ENCODE measurements at regions not wholly inside any gene's neighbourhood (a gene's known extent, or its start where the extent isn't known, plus 50 kb on each side); places are given as distances from the start of the nearest gene placed in this dataset.

DNA sequence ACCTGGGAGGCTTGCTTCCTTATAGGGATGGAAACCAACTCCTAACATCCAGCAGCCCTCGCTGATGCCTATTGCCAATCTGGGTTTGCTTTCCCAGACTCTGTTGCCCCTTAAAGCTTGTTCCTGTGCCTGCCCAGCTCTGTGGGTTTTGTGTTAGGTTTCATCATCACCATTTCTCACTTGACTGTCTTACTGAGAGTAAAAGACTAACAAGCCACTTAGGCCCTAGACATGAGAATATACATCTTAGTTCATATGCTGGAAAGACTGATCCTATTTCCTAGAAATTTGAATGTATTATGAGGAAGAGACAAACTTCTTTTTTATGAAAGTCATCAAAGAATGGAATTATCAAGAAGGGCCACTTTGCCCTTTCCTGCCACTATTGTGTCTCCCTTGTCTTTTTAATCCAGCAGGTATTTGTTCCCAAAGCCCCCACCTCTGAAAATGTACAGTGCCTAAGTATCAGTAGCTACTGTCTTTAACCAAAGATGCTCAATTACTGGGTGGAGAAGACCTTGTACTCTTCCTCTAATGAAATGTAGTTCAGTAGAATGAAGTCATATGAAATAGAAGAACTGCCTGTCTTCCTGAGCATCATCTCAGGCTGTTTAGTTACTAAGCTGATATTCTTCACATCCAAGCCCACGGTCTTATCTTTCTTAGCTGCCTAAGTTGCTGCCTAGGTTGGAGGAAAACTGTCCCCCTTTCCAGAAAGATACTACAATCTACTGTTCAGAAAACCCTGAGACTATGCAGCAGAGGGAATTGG is 59.8 kb upstream of the ZPLD1 start (continued):
- TF ChIP-seq, protein P1, sequence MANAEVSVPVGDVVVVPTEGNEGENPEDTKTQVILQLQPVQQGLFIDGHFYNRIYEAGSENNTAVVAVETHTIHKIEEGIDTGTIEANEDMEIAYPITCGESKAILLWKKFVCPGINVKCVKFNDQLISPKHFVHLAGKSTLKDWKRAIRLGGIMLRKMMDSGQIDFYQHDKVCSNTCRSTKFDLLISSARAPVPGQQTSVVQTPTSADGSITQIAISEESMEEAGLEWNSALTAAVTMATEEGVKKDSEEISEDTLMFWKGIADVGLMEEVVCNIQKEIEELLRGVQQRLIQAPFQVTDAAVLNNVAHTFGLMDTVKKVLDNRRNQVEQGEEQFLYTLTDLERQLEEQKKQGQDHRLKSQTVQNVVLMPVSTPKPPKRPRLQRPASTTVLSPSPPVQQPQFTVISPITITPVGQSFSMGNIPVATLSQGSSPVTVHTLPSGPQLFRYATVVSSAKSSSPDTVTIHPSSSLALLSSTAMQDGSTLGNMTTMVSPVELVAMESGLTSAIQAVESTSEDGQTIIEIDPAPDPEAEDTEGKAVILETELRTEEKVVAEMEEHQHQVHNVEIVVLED (CRISPR knock-in tag; IDR thresholded peaks at IDR 0.05; ENCODE audit: borderline replicate concordance): no peak
- TF ChIP-seq MED8 (CRISPR knock-in tag; IDR thresholded peaks at IDR 0.05; ENCODE audit: insufficient replicate concordance) (no peak), CBX1 (IDR thresholded peaks at IDR 0.05; ENCODE audit: low read depth) (no peak), ZNF30 (CRISPR knock-in tag; IDR thresholded peaks at IDR 0.05) (no peak), REL (CRISPR knock-in tag; conservative IDR thresholded peaks at IDR 0.05) (no peak), ZNF180 (CRISPR knock-in tag; IDR thresholded peaks at IDR 0.05; ENCODE audit: borderline replicate concordance, low read depth) (no peak)
- TF ChIP-seq, protein P2, sequence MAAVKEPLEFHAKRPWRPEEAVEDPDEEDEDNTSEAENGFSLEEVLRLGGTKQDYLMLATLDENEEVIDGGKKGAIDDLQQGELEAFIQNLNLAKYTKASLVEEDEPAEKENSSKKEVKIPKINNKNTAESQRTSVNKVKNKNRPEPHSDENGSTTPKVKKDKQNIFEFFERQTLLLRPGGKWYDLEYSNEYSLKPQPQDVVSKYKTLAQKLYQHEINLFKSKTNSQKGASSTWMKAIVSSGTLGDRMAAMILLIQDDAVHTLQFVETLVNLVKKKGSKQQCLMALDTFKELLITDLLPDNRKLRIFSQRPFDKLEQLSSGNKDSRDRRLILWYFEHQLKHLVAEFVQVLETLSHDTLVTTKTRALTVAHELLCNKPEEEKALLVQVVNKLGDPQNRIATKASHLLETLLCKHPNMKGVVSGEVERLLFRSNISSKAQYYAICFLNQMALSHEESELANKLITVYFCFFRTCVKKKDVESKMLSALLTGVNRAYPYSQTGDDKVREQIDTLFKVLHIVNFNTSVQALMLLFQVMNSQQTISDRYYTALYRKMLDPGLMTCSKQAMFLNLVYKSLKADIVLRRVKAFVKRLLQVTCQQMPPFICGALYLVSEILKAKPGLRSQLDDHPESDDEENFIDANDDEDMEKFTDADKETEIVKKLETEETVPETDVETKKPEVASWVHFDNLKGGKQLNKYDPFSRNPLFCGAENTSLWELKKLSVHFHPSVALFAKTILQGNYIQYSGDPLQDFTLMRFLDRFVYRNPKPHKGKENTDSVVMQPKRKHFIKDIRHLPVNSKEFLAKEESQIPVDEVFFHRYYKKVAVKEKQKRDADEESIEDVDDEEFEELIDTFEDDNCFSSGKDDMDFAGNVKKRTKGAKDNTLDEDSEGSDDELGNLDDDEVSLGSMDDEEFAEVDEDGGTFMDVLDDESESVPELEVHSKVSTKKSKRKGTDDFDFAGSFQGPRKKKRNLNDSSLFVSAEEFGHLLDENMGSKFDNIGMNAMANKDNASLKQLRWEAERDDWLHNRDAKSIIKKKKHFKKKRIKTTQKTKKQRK (IDR thresholded peaks at IDR 0.05; ENCODE audit: low read length): no peak

DNA sequence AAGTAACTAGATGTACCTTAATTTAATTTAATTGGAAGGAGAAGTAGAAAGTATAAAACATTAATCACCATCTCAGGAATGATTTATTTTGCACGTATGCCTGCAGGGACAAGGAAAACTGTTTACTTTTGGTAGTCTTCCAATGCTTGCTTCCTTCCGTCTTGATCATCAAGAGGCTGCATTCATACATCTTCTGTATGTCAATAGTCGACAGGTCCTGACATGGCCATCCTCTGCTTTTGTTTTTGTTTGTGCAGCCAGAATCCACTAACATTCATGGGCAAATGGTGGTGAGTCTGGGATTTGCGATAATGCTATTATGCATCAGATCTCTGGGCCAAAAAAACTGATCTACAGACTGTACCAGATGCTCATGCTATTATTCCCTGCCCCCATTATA is 56.6 kb upstream of the ZPLD1 start:
- no peaks in the 10 kb centered on the region for H3K79me2 ChIP-seq (ENCODE audit: insufficient read depth, low read length)
- H3K36me3 ChIP-seq (replicated peaks in 1 of 2; ENCODE audit: control insufficient read depth in 1 of 2, insufficient read depth in 2 of 2, low read length in 2 of 2): no peaks in the 10 kb centered on the region
- BruUV-seq (replicated peaks): no TSS peak
- no peaks in the 10 kb centered on the region for H3K4me1 ChIP-seq (ENCODE audit: insufficient read depth, low read length)
- H4K20me1 ChIP-seq (ENCODE audit: insufficient read depth, low read length): no peaks in the 10 kb centered on the region
- no peak overlapping the region for H3K27ac ChIP-seq (ENCODE audit: extremely low read length, insufficient read depth, low read length)
- no peaks in the 10 kb centered on the region for H3K27me3 ChIP-seq (ENCODE audit: control insufficient read depth in 1 of 2, insufficient read depth in 2 of 2, low read length in 2 of 2)
- in situ Hi-C loops (cut with HindIII; ENCODE audit: extremely low pct_ligation_motif_present, low pct_unique_long_range_greater_than_20kb): no loop called here
- no peaks in the 10 kb centered on the region for H3K9me3 ChIP-seq (ENCODE audit: low read length)
- DNase-seq (ENCODE audit: low spot score): no peak
- H3K4me2 ChIP-seq (ENCODE audit: low read depth, low read length): no peak overlapping the region
- no peak for FAIRE-seq
- no peak overlapping the region for H3K9ac ChIP-seq (ENCODE audit: insufficient read depth, low read depth, low read length)
- no peak overlapping the region for H2AFZ ChIP-seq (ENCODE audit: low read length)
- POLR2A ChIA-PET: no interaction called here
- H3K4me3 ChIP-seq (replicated peaks in 1 of 3; ENCODE audit: insufficient read depth in 1 of 3, low read depth in 2 of 3, low read length in 3 of 3): no peak overlapping the region
- 27% methylated on average over 4 of the region's 4 CpGs for WGBS (ENCODE audit: low lambda C conversion rate)
- CTCF ChIA-PET (ENCODE audit: low intra/inter-chr PET ratio, low total read pairs): no interaction called here
- ATAC-seq: no peak
- intact Hi-C loops (cut with micrococcal nuclease; ENCODE audit: unreplicated experiment): no loop called here
- TF ChIP-seq ZNF720 (CRISPR knock-in tag; IDR thresholded peaks at IDR 0.05) (no peak), MAFG (CRISPR knock-in tag; IDR thresholded peaks at IDR 0.05) (no peak), KAT8 (CRISPR knock-in tag; IDR thresholded peaks at IDR 0.05) (no peak), ETV6 (CRISPR knock-in tag; conservative IDR thresholded peaks at IDR 0.05) (no peak), AGO1 (IDR thresholded peaks at IDR 0.05; ENCODE audit: low read depth, low read length, poor library complexity, severe bottlenecking) (no peak), ARNT2 (CRISPR knock-in tag; IDR thresholded peaks at IDR 0.05; ENCODE audit: low read depth) (no peak), NFRKB (IDR thresholded peaks at IDR 0.05) (no peak)
- TF ChIP-seq, protein P3, sequence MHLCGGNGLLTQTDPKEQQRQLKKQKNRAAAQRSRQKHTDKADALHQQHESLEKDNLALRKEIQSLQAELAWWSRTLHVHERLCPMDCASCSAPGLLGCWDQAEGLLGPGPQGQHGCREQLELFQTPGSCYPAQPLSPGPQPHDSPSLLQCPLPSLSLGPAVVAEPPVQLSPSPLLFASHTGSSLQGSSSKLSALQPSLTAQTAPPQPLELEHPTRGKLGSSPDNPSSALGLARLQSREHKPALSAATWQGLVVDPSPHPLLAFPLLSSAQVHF (CRISPR knock-in tag; IDR thresholded peaks at IDR 0.05): no peak
